H9 (cell line): ENCODE measurements at regions not wholly inside any gene's neighbourhood (a gene's known extent, or its start where the extent isn't known, plus 50 kb on each side); places are given as distances from the start of the nearest gene placed in this dataset.

Experiments
- DNase-seq: peaks from one replicate; pipeline ENCODE4 v3.0.0-alpha.2; 2017
- H2AFZ ChIP-seq: one replicate; pipeline ENCODE4 v1.6.1; 2013; ENCODE audit warnings: mild to moderate bottlenecking, low read length, control low read depth, moderate library complexity
- H2AK5ac ChIP-seq: 2 replicates; pipeline ENCODE4 v1.6.1; 2013; ENCODE audit warnings: low read length, control low read depth, mixed read lengths; ENCODE audit not compliant: insufficient read length
- H2BK120ac ChIP-seq: one replicate; pipeline ENCODE4 v1.6.1; 2013; ENCODE audit warnings: low read depth, mild to moderate bottlenecking, low read length, control low read depth, inconsistent platforms; ENCODE audit not compliant: poor library complexity, severe bottlenecking
- H2BK12ac ChIP-seq: 2 replicates; pipeline ENCODE4 v1.6.1; 2013; ENCODE audit warnings: low read length, control low read depth, mixed read lengths, low read depth; ENCODE audit not compliant: insufficient read length
- H2BK15ac ChIP-seq: 2 replicates; pipeline ENCODE4 v1.6.1; 2013; ENCODE audit warnings: low read depth, low read length, control low read depth
- H2BK20ac ChIP-seq: one replicate; pipeline ENCODE4 v1.6.1; 2013; ENCODE audit warnings: low read depth, mild to moderate bottlenecking, low read length, control low read depth, inconsistent platforms; ENCODE audit not compliant: poor library complexity, severe bottlenecking
- H2BK5ac ChIP-seq: 2 replicates; pipeline ENCODE4 v1.6.1; 2013; ENCODE audit warnings: low read length, control low read depth, mixed read lengths; ENCODE audit not compliant: insufficient read length
- H3K14ac ChIP-seq: 2 replicates; pipeline ENCODE4 v1.6.1; 2013; ENCODE audit warnings: low read length, control low read depth; ENCODE audit not compliant: insufficient read depth
- H3K18ac ChIP-seq: 2 replicates; pipeline ENCODE4 v1.6.1; 2013; ENCODE audit warnings: low read depth, mild to moderate bottlenecking, mixed read lengths, low read length, control low read depth; ENCODE audit not compliant: insufficient read length
- H3K23ac ChIP-seq: 2 replicates; pipeline ENCODE4 v1.6.1; 2013; ENCODE audit warnings: low read length, control low read depth, mixed read lengths, low read depth; ENCODE audit not compliant: insufficient read length
- H3K23me2 ChIP-seq: 2 replicates; pipeline ENCODE4 v1.6.1; 2013; ENCODE audit warnings: low read depth, mild to moderate bottlenecking, mixed read lengths, low read length, control low read depth; ENCODE audit not compliant: insufficient read length, poor library complexity, severe bottlenecking
- H3K27ac ChIP-seq: 2 replicates; pipeline ENCODE4 v1.5.1; 2013; ENCODE audit warnings: low read length, control low read depth, mixed read lengths, low read depth; ENCODE audit not compliant: insufficient read length
- H3K27me3 ChIP-seq: 2 replicates; pipeline ENCODE4 v1.6.1; 2013; ENCODE audit warnings: low read length, control low read depth, inconsistent platforms; ENCODE audit not compliant: insufficient read depth
- H3K4ac ChIP-seq: 2 replicates; pipeline ENCODE4 v1.6.1; 2013; ENCODE audit warnings: low read depth, mild to moderate bottlenecking, control low read depth, inconsistent platforms, low read length, moderate library complexity
- H3K4me1 ChIP-seq: 2 replicates; pipeline ENCODE4 v1.6.1; 2013; ENCODE audit warnings: low read length, control low read depth, inconsistent platforms; ENCODE audit not compliant: insufficient read depth
- H3K4me2 ChIP-seq: 2 replicates; pipeline ENCODE4 v1.6.1; 2013; ENCODE audit warnings: low read length, control low read depth, mixed read lengths; ENCODE audit not compliant: insufficient read length, insufficient read depth
- H3K56ac ChIP-seq: 2 replicates; pipeline ENCODE4 v1.6.1; 2013; ENCODE audit warnings: low read depth, mild to moderate bottlenecking, mixed read lengths, low read length, control low read depth; ENCODE audit not compliant: insufficient read length
- H3K79me1 ChIP-seq: 2 replicates; pipeline ENCODE4 v1.6.1; 2013; ENCODE audit warnings: low read depth, mild to moderate bottlenecking, moderate library complexity, low read length, control low read depth, inconsistent platforms; ENCODE audit not compliant: insufficient read depth, poor library complexity, severe bottlenecking
- H3K79me2 ChIP-seq: 2 replicates; pipeline ENCODE4 v1.6.1; 2013; ENCODE audit warnings: low read length, control low read depth, inconsistent platforms; ENCODE audit not compliant: insufficient read depth
- H3K9ac ChIP-seq: 2 replicates; pipeline ENCODE4 v1.6.1; 2013; ENCODE audit warnings: low read length, control low read depth, mixed read lengths; ENCODE audit not compliant: insufficient read length; ENCODE audit errors: extremely low read depth
- H3K9me3 ChIP-seq: one replicate; pipeline ENCODE4 v1.6.1; 2013; ENCODE audit warnings: low read depth, low read length, inconsistent platforms; ENCODE audit not compliant: control insufficient read depth
- H3T11ph ChIP-seq: one replicate; pipeline ENCODE4 v1.6.1; 2013; ENCODE audit warnings: mild to moderate bottlenecking, low read length, control low read depth, inconsistent platforms
- H4K20me1 ChIP-seq: one replicate; pipeline ENCODE4 v1.6.1; 2013; ENCODE audit not compliant: control insufficient read depth, insufficient read length, insufficient read depth
- H4K5ac ChIP-seq: 2 replicates; pipeline ENCODE4 v1.6.1; 2013; ENCODE audit warnings: low read depth, mild to moderate bottlenecking, mixed read lengths, low read length, control low read depth; ENCODE audit not compliant: insufficient read length
- H4K8ac ChIP-seq: replicated peaks from 2 replicates; pipeline ENCODE4 v1.6.1; 2013; ENCODE audit warnings: low read length, control low read depth, mixed read lengths, low read depth; ENCODE audit not compliant: insufficient read length
- H4K91ac ChIP-seq: 2 replicates; pipeline ENCODE4 v1.6.1; 2013; ENCODE audit warnings: low read depth, mild to moderate bottlenecking, moderate library complexity, mixed read lengths, low read length, control low read depth; ENCODE audit not compliant: insufficient read length
- H3K27ac Mint-ChIP-seq, 3 experiments: 2 replicates in 2 of 3; 3 replicates in 1 of 3; pipeline ENCODE4 v1.8.0; 2020 to 2021; ENCODE audit warnings: mixed read lengths in 3 of 3, mild to moderate bottlenecking in 1 of 3, moderate library complexity in 1 of 3
- H3K27me3 Mint-ChIP-seq: 2 replicates; pipeline ENCODE4 v1.8.0; 2021; ENCODE audit warnings: low read depth, mild to moderate bottlenecking, moderate library complexity, mixed read lengths
- H3K36me3 Mint-ChIP-seq, 3 experiments: 2 replicates in 2 of 3; 3 replicates in 1 of 3; pipeline ENCODE4 v1.8.0; 2020 to 2021; ENCODE audit warnings: low read depth in 3 of 3, mixed read lengths in 3 of 3; ENCODE audit not compliant: insufficient read depth in 1 of 3
- H3K4me1 Mint-ChIP-seq, 2 experiments: 2 replicates each; pipeline ENCODE4 v1.8.0; 2020; ENCODE audit warnings: mixed read lengths in 2 of 2
- H3K4me3 Mint-ChIP-seq, 2 experiments: 2 replicates in 1 of 2; 3 replicates in 1 of 2; pipeline ENCODE4 v1.8.0; 2020 to 2021; ENCODE audit warnings: mild to moderate bottlenecking in 2 of 2, mixed read lengths in 2 of 2, moderate library complexity in 1 of 2
- H3K9me3 Mint-ChIP-seq, 2 experiments: 2 replicates in 1 of 2; 3 replicates in 1 of 2; pipeline ENCODE4 v1.8.0; 2020; ENCODE audit warnings: mild to moderate bottlenecking in 2 of 2, mixed read lengths in 2 of 2, moderate library complexity in 1 of 2
- WGBS: extraction: QIAGEN DNeasy Blood & Tissue Kit; methylation state at CpG from one replicate; pipeline ENCODE4 v1.1.7; 2013; ENCODE audit warnings: missing lambda C conversion rate, low lambda C conversion rate, mixed read lengths; ENCODE audit not compliant: insufficient read length; ENCODE audit errors: extremely low coverage; 5-methylcytosine and 5-hydroxymethylcytosine counted together
- TF ChIP-seq, protein P1 (sequence below): fragments of 200-600 bp; sonication (generic); conservative IDR thresholded peaks from 3 replicates; pipeline ENCODE4 v1.8.0; 2021; ENCODE audit warnings: antibody characterized with exemption, mild to moderate bottlenecking

DNA sequence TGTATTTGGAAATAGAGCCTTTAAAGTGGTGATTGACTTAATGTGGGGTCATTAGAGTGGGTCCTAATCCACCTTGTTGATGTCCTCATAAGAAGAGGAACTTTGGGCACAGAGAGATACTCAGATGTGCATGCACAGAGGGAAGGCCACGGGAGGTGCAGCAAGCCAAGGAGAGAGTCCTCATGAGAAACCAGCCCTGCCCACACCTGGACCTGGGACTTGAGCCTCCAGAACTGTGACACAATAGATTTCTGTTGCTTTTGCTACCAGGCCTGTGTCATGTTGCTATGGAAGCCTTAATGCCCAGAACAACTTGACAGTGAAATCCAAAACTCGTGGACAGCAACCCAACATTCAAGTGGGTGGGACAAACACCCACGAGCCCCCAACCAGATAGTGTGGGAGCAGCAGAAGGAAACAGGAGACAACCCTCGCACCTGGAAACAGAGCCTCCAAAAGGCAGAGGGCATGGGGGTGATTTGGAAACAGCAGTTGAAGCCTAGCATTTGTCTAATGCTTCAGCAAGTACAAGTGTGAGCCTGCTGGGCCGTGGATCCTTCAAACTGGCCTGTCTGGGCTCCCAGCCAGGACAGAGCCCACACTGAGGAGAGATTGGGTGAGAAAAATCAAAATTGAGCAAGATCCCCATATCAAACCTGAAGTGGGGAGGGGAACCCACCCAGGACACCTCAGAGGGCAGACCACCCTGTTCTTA, 201.0 kb upstream of the CST7 start:
- Histone ChIP-seq H3K18ac (no peak overlapping the region), H4K20me1 (no peaks in the 10 kb centered on the region), H2BK12ac (no peak overlapping the region), H3K9me3 (no peaks in the 10 kb centered on the region), H4K8ac (no peak overlapping the region), H2BK5ac (no peak overlapping the region), H2BK20ac (no peak overlapping the region), H3K79me2 (no peaks in the 10 kb centered on the region), H3K4ac (no peak overlapping the region), H3K4me1 (0 out of 2 replicates have a peak, but pooled peaks cover 7% of the 10 kb centered on the region), H2AK5ac (no peak overlapping the region), H3K27me3 (no peaks in the 10 kb centered on the region), H4K91ac (no peak overlapping the region), H3K79me1 (no peaks in the 10 kb centered on the region), H3K9ac (no peak overlapping the region), H3K23ac (no peak overlapping the region), H2BK15ac (no peak overlapping the region), H3K56ac (no peak overlapping the region), H2AFZ (no peak overlapping the region), H4K5ac (no peak overlapping the region), H3T11ph (no peak overlapping the region), H3K14ac (no peak overlapping the region), H3K4me2 (no peak overlapping the region), H3K27ac (no peak overlapping the region), H2BK120ac (no peak overlapping the region), H3K23me2 (no peaks in the 10 kb centered on the region)
- Mint-ChIP-seq H3K27ac (0 out of 7 replicates have a peak overlapping the region, but pooled peaks of 1 of the 3 experiments have one; percentile 57), H3K27me3 (peaks cover 2% of the 10 kb centered on the region), H3K4me3 (no peak overlapping the region), H3K36me3 (no peaks in the 10 kb centered on the region), H3K9me3 (no peaks in the 10 kb centered on the region; a peak in 1 of 5 replicates), H3K4me1 (peaks cover 28 to 34% of the 10 kb centered on the region in 2 experiments)
- peak; percentile 8 for DNase-seq
- no CpG with 5 or more reads among the region's 5 CpGs for WGBS
- TF ChIP-seq, protein P1, sequence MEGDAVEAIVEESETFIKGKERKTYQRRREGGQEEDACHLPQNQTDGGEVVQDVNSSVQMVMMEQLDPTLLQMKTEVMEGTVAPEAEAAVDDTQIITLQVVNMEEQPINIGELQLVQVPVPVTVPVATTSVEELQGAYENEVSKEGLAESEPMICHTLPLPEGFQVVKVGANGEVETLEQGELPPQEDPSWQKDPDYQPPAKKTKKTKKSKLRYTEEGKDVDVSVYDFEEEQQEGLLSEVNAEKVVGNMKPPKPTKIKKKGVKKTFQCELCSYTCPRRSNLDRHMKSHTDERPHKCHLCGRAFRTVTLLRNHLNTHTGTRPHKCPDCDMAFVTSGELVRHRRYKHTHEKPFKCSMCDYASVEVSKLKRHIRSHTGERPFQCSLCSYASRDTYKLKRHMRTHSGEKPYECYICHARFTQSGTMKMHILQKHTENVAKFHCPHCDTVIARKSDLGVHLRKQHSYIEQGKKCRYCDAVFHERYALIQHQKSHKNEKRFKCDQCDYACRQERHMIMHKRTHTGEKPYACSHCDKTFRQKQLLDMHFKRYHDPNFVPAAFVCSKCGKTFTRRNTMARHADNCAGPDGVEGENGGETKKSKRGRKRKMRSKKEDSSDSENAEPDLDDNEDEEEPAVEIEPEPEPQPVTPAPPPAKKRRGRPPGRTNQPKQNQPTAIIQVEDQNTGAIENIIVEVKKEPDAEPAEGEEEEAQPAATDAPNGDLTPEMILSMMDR, result no peak
